ELF-1 (cell line): ENCODE measurements at regions not wholly inside any gene's neighbourhood (a gene's known extent, or its start where the extent isn't known, plus 50 kb on each side); places are given as distances from the start of the nearest gene placed in this dataset.
A peak's percentile ranks its signal among the peaks of the same experiment; 100 is the strongest.

Experiments
- DNase-seq: peaks from one replicate; pipeline ENCODE4 v3.0.0-alpha.2; 2016; ENCODE audit warnings: low read depth, low spot score

- DNase-seq = no peak
Observed at GRCh38 chr12:3991798-3992580, 118.8 kb upstream of the PARP11 start.

GRCh38 chr12:3990501-3991280, 117.5 kb upstream of the PARP11 start:
- DNase-seq = no peak

- no peak for DNase-seq
Observed at GRCh38 chr12:3989218-3989550, 116.0 kb upstream of the PARP11 start.

GRCh38 chr12:3988519-3989217, 115.5 kb upstream of the PARP11 start:
- DNase-seq = peak; percentile 44

GRCh38 chr12:3987571-3987970, 114.4 kb upstream of the PARP11 start:
- DNase-seq = no peak

- DNase-seq = no peak
Observed at GRCh38 chr12:3980504-3981272, 107.5 kb upstream of the PARP11 start.

GRCh38 chr12:3977621-3978020, 104.4 kb upstream of the PARP11 start:
- peak; percentile 40 for DNase-seq

GRCh38 chr12:3976351-3976938, 103.2 kb upstream of the PARP11 start:
- DNase-seq = no peak

GRCh38 chr12:3975652-3976051, 102.5 kb upstream of the PARP11 start:
- no peak for DNase-seq

GRCh38 chr12:3974883-3975282, 101.7 kb upstream of the PARP11 start:
- DNase-seq = no peak

- DNase-seq = no peak
Observed at GRCh38 chr12:3973973-3974644, 100.9 kb upstream of the PARP11 start.

- no peak for DNase-seq
Observed at GRCh38 chr12:3973269-3973884, 100.2 kb upstream of the PARP11 start.

GRCh38 chr12:3972576-3972975, 99.4 kb upstream of the PARP11 start:
- no peak for DNase-seq

GRCh38 chr12:3968523-3968922, 95.3 kb upstream of the PARP11 start:
- DNase-seq = no peak

- DNase-seq = peak; percentile 82
Observed at GRCh38 chr12:3967556-3968160, 94.5 kb upstream of the PARP11 start.

- no peak for DNase-seq
Observed at GRCh38 chr12:3966376-3966775, 93.2 kb upstream of the PARP11 start.

- DNase-seq = no peak
Observed at GRCh38 chr12:3965046-3965445, 91.8 kb upstream of the PARP11 start.

- DNase-seq = peak; percentile 67
Observed at GRCh38 chr12:3964439-3964838, 91.2 kb upstream of the PARP11 start.

GRCh38 chr12:3962631-3963483, 89.7 kb upstream of the PARP11 start:
- DNase-seq = no peak
